IPS-20b (cell line): ENCODE measurements at regions not wholly inside any gene's neighbourhood (a gene's known extent, or its start where the extent isn't known, plus 50 kb on each side); places are given as distances from the start of the nearest gene placed in this dataset.

ENCODE experiments used
- H3K27ac ChIP-seq: one replicate; pipeline ENCODE4 v1.5.1; 2013; ENCODE audit warnings: low read length
- H3K27me3 ChIP-seq: 2 replicates; pipeline ENCODE4 v1.6.1; 2013; ENCODE audit warnings: mild to moderate bottlenecking, low read length, inconsistent platforms; ENCODE audit not compliant: insufficient read depth
- H3K36me3 ChIP-seq: 2 replicates; pipeline ENCODE4 v1.6.1; 2013; ENCODE audit warnings: low read depth, mild to moderate bottlenecking, inconsistent platforms, low read length, moderate library complexity; ENCODE audit not compliant: insufficient read depth
- H3K4me1 ChIP-seq: 2 replicates; pipeline ENCODE4 v1.6.1; 2013; ENCODE audit warnings: mild to moderate bottlenecking, control low read depth, inconsistent platforms, low read length, moderate library complexity; ENCODE audit not compliant: insufficient read depth
- H3K4me3 ChIP-seq: 2 replicates; pipeline ENCODE4 v1.5.1; 2013; ENCODE audit warnings: mild to moderate bottlenecking, low read length, inconsistent platforms
- H3K9ac ChIP-seq: 2 replicates; pipeline ENCODE4 v1.6.1; 2013; ENCODE audit warnings: low read depth, mild to moderate bottlenecking, inconsistent platforms, low read length, moderate library complexity
- H3K9me3 ChIP-seq: 2 replicates; pipeline ENCODE4 v1.6.1; 2013; ENCODE audit warnings: mild to moderate bottlenecking, low read depth, low read length, inconsistent platforms; ENCODE audit not compliant: insufficient read depth

- no peaks in the 10 kb centered on the region for H3K9me3 ChIP-seq
- H3K27me3 ChIP-seq: no peaks in the 10 kb centered on the region
- H3K36me3 ChIP-seq: no peaks in the 10 kb centered on the region
- H3K4me1 ChIP-seq: no peaks in the 10 kb centered on the region
- H3K27ac ChIP-seq: no peak overlapping the region
- no peak overlapping the region for H3K4me3 ChIP-seq
- H3K9ac ChIP-seq: no peak overlapping the region
Measured at GRCh38 chr4:161097821-161098220, 1066.0 kb downstream of the FSTL5 start.

- Histone ChIP-seq H3K9ac (no peak overlapping the region), H3K36me3 (no peaks in the 10 kb centered on the region), H3K4me1 (no peaks in the 10 kb centered on the region), H3K9me3 (no peaks in the 10 kb centered on the region), H3K27me3 (no peaks in the 10 kb centered on the region), H3K27ac (no peak overlapping the region), H3K4me3 (no peak overlapping the region)
Measured at GRCh38 chr4:161061046-161061445, 1102.8 kb downstream of the FSTL5 start.
